ENCODE measurements at regions not wholly inside any gene's neighbourhood (a gene's known extent, or its start where the extent isn't known, plus 50 kb on each side); places are given as distances from the start of the nearest gene placed in this dataset.
"Not testable (repeated sequence)": the region's sequence is repeated elsewhere in the genome, so short reads cannot be mapped to it uniquely, and the experiment has no call there.

GRCh38 chr3:102038477-102039142 lies 189.3 kb downstream of the NFKBIZ start:
- no peak for FAIRE-seq

- FAIRE-seq, result not testable (repeated sequence)
These were observed 190.8 kb downstream of the NFKBIZ start for GRCh38 chr3:102040144-102040543.

- no peak for FAIRE-seq
These were observed 204.2 kb downstream of the NFKBIZ start for GRCh38 chr3:102053375-102053989.

- FAIRE-seq, result no peak
These were observed 205.3 kb downstream of the NFKBIZ start for GRCh38 chr3:102054543-102055080.

GRCh38 chr3:102057781-102058421 lies 208.6 kb downstream of the NFKBIZ start:
- no peak for FAIRE-seq

- FAIRE-seq, result no peak
These were observed 210.0 kb downstream of the NFKBIZ start for GRCh38 chr3:102059145-102059943.

- no peak for FAIRE-seq
These were observed 211.5 kb downstream of the NFKBIZ start for GRCh38 chr3:102060814-102061213.

GRCh38 chr3:102063572-102063971 lies 214.3 kb downstream of the NFKBIZ start:
- FAIRE-seq, result no peak

- no peak for FAIRE-seq
These were observed 217.2 kb downstream of the NFKBIZ start for GRCh38 chr3:102066470-102066869.

- peak; percentile 80 for FAIRE-seq
These were observed 219.0 kb downstream of the NFKBIZ start for GRCh38 chr3:102068327-102068726.

- FAIRE-seq, result no peak
These were observed 219.4 kb downstream of the NFKBIZ start for GRCh38 chr3:102068736-102069135.

- FAIRE-seq, result no peak
These were observed 219.9 kb downstream of the NFKBIZ start for GRCh38 chr3:102069211-102069662.

GRCh38 chr3:102074946-102075345 lies 225.6 kb downstream of the NFKBIZ start:
- no peak for FAIRE-seq

- FAIRE-seq, result no peak
These were observed 229.1 kb downstream of the NFKBIZ start for GRCh38 chr3:102078401-102078800.

- FAIRE-seq, result no peak
These were observed 229.8 kb downstream of the NFKBIZ start for GRCh38 chr3:102078854-102079808.

GRCh38 chr3:102079809-102080197 lies 230.5 kb downstream of the NFKBIZ start:
- no peak for FAIRE-seq

- peak; percentile 14 for FAIRE-seq
These were observed 232.4 kb downstream of the NFKBIZ start for GRCh38 chr3:102081572-102082289.

GRCh38 chr3:102083473-102083872 lies 234.2 kb downstream of the NFKBIZ start:
- no peak for FAIRE-seq

- FAIRE-seq, result no peak
These were observed 234.7 kb downstream of the NFKBIZ start for GRCh38 chr3:102084006-102084405.

GRCh38 chr3:102084704-102085103 lies 235.4 kb downstream of the NFKBIZ start:
- peak; percentile 31 for FAIRE-seq
